LHCN-M2 (cell line): ENCODE measurements at regions not wholly inside any gene's neighbourhood (a gene's known extent, or its start where the extent isn't known, plus 50 kb on each side); places are given as distances from the start of the nearest gene placed in this dataset.

Experiments
- DNase-seq: peaks from one replicate; pipeline ENCODE4 v3.0.0-alpha.2; 2012; ENCODE audit warnings: low read depth

- peak; percentile 19 for DNase-seq
Measured at GRCh38 chr13:39967199-39967959, 311.9 kb downstream of the COG6 start.

GRCh38 chr13:39968646-39969475, 313.4 kb downstream of the COG6 start:
- DNase-seq: no peak

GRCh38 chr13:39970177-39970846, 314.9 kb downstream of the COG6 start:
- no peak for DNase-seq

GRCh38 chr13:39971526-39971925, 316.1 kb downstream of the COG6 start:
- no peak for DNase-seq

GRCh38 chr13:39976481-39976880, 321.0 kb downstream of the COG6 start:
- DNase-seq: no peak

GRCh38 chr13:39981056-39981455, 325.6 kb downstream of the COG6 start:
- no peak for DNase-seq

- no peak for DNase-seq
Measured at GRCh38 chr13:39982745-39983144, 327.3 kb downstream of the COG6 start.

- no peak for DNase-seq
Measured at GRCh38 chr13:39985071-39985470, 329.6 kb downstream of the COG6 start.

GRCh38 chr13:39988351-39988750, 332.9 kb downstream of the COG6 start:
- no peak for DNase-seq

- no peak for DNase-seq
Measured at GRCh38 chr13:39998166-39998565, 342.7 kb downstream of the COG6 start.

- no peak for DNase-seq
Measured at GRCh38 chr13:40002016-40002415, 346.6 kb downstream of the COG6 start.

- no peak for DNase-seq
Measured at GRCh38 chr13:40013554-40013953, 358.1 kb downstream of the COG6 start.

- DNase-seq: no peak
Measured at GRCh38 chr13:40016953-40017660, 361.6 kb downstream of the COG6 start.

GRCh38 chr13:40017662-40018262, 362.3 kb downstream of the COG6 start:
- DNase-seq: no peak

- DNase-seq: no peak
Measured at GRCh38 chr13:40023595-40024203, 368.2 kb downstream of the COG6 start.

- no peak for DNase-seq
Measured at GRCh38 chr13:40024204-40024966, 368.9 kb downstream of the COG6 start.

GRCh38 chr13:40024967-40025714, 369.7 kb downstream of the COG6 start:
- DNase-seq: no peak

- peak; percentile 19 for DNase-seq
Measured at GRCh38 chr13:40026174-40026585, 370.7 kb downstream of the COG6 start.

- DNase-seq: no peak
Measured at GRCh38 chr13:40026741-40027140, 371.3 kb downstream of the COG6 start.
